Astrocyte (in vitro differentiated cells and primary cell): ENCODE measurements at regions not wholly inside any gene's neighbourhood (a gene's known extent, or its start where the extent isn't known, plus 50 kb on each side); places are given as distances from the start of the nearest gene placed in this dataset.

Experiments used
- DNase-seq: peaks from one replicate; pipeline ENCODE4 v3.0.0-alpha.2; 2010; ENCODE audit warnings: low read depth
- FAIRE-seq: peaks from 2 replicates; lab custom pipeline; 2011; peaks lifted over from hg19 to GRCh38; lab: Jason Lieb, UNC
- H2AFZ ChIP-seq: 2 replicates; pipeline ENCODE4 v1.6.0; 2012; ENCODE audit warnings: low read depth, low read length, inconsistent platforms
- H3K27ac ChIP-seq: 2 replicates; pipeline ENCODE4 v1.5.1; 2011; ENCODE audit warnings: low read depth, low read length, inconsistent platforms
- H3K27me3 ChIP-seq: 2 replicates; pipeline ENCODE4 v1.6.0; 2011; ENCODE audit warnings: low read length, inconsistent platforms; ENCODE audit not compliant: insufficient read depth
- H3K36me3 ChIP-seq: 2 replicates; pipeline ENCODE4 v1.5.1; 2011; ENCODE audit warnings: low read length, inconsistent platforms; ENCODE audit not compliant: insufficient read depth
- H3K4me1 ChIP-seq: 2 replicates; pipeline ENCODE4 v1.5.1; 2011; ENCODE audit warnings: low read length, inconsistent platforms; ENCODE audit not compliant: insufficient read depth
- H3K4me2 ChIP-seq: 2 replicates; pipeline ENCODE4 v1.6.0; 2012; ENCODE audit warnings: low read length, inconsistent platforms
- H3K4me3 ChIP-seq: 2 replicates; pipeline ENCODE4 v1.5.1; 2011; ENCODE audit warnings: low read depth, mild to moderate bottlenecking, low read length, inconsistent platforms; ENCODE audit not compliant: insufficient read depth
- H3K79me2 ChIP-seq: 2 replicates; pipeline ENCODE4 v1.6.0; 2012; ENCODE audit warnings: mild to moderate bottlenecking, low read length, inconsistent platforms; ENCODE audit not compliant: insufficient read depth
- H3K9ac ChIP-seq: 2 replicates; pipeline ENCODE4 v1.6.0; 2012; ENCODE audit warnings: mild to moderate bottlenecking, low read length, inconsistent platforms
- H3K9me3 ChIP-seq: 2 replicates; pipeline ENCODE4 v1.5.1; 2012; ENCODE audit warnings: low read depth, mild to moderate bottlenecking, low read length, inconsistent platforms; ENCODE audit not compliant: insufficient read depth
- H4K20me1 ChIP-seq: 2 replicates; pipeline ENCODE4 v1.6.0; 2012; ENCODE audit warnings: low read length, inconsistent platforms; ENCODE audit not compliant: insufficient read depth
- H3K27ac Mint-ChIP-seq: one replicate; pipeline ENCODE4 v1.8.0; 2021; ENCODE audit warnings: mild to moderate bottlenecking, mixed read lengths; ENCODE audit not compliant: unreplicated experiment
- H3K27me3 Mint-ChIP-seq: one replicate; pipeline ENCODE4 v1.8.0; 2021; ENCODE audit warnings: low read depth, mixed read lengths; ENCODE audit not compliant: unreplicated experiment
- H3K36me3 Mint-ChIP-seq: one replicate; pipeline ENCODE4 v1.8.0; 2021; ENCODE audit warnings: low read depth, mixed read lengths; ENCODE audit not compliant: unreplicated experiment
- H3K4me1 Mint-ChIP-seq: one replicate; pipeline ENCODE4 v1.8.0; 2021; ENCODE audit warnings: low read depth, mixed read lengths; ENCODE audit not compliant: unreplicated experiment
- H3K4me3 Mint-ChIP-seq: one replicate; pipeline ENCODE4 v1.8.0; 2021; ENCODE audit warnings: mild to moderate bottlenecking, moderate library complexity, mixed read lengths; ENCODE audit not compliant: unreplicated experiment
- H3K9me3 Mint-ChIP-seq: one replicate; pipeline ENCODE4 v1.8.0; 2021; ENCODE audit warnings: mild to moderate bottlenecking, mixed read lengths; ENCODE audit not compliant: unreplicated experiment
- EZH2 ChIP-seq: IDR thresholded peaks from 2 replicates; pipeline ENCODE4 v1.6.1; 2012; ENCODE audit warnings: mild to moderate bottlenecking, low read length, inconsistent platforms; ENCODE audit not compliant: insufficient read depth
- TF ChIP-seq, protein P1 (sequence below): IDR thresholded peaks from 2 replicates; pipeline ENCODE4 v1.5.1; 2011; ENCODE audit warnings: low read depth, mild to moderate bottlenecking, inconsistent platforms, low read length, moderate library complexity; ENCODE audit not compliant: insufficient read depth

GRCh38 chr2:58369594-58369993 lies 128.5 kb upstream of the FANCL start:
- Histone ChIP-seq H3K27ac (no peak overlapping the region), H3K9ac (no peak overlapping the region), H3K36me3 (no peaks in the 10 kb centered on the region), H3K79me2 (no peaks in the 10 kb centered on the region), H3K4me2 (no peak overlapping the region), H3K9me3 (no peaks in the 10 kb centered on the region), H2AFZ (no peak overlapping the region), H3K4me3 (no peak overlapping the region), H4K20me1 (no peaks in the 10 kb centered on the region), H3K4me1 (no peaks in the 10 kb centered on the region), H3K27me3 (no peaks in the 10 kb centered on the region)
- no peaks in the 10 kb centered on the region for H3K36me3 Mint-ChIP-seq
- no peaks in the 10 kb centered on the region for H3K4me1 Mint-ChIP-seq
- no peak overlapping the region for H3K4me3 Mint-ChIP-seq
- no peak overlapping the region for H3K27ac Mint-ChIP-seq
- H3K27me3 Mint-ChIP-seq, result no peaks in the 10 kb centered on the region
- DNase-seq (no peak), FAIRE-seq (no peak)
- peaks cover 4% of the 10 kb centered on the region for H3K9me3 Mint-ChIP-seq
- TF ChIP-seq, protein P1, sequence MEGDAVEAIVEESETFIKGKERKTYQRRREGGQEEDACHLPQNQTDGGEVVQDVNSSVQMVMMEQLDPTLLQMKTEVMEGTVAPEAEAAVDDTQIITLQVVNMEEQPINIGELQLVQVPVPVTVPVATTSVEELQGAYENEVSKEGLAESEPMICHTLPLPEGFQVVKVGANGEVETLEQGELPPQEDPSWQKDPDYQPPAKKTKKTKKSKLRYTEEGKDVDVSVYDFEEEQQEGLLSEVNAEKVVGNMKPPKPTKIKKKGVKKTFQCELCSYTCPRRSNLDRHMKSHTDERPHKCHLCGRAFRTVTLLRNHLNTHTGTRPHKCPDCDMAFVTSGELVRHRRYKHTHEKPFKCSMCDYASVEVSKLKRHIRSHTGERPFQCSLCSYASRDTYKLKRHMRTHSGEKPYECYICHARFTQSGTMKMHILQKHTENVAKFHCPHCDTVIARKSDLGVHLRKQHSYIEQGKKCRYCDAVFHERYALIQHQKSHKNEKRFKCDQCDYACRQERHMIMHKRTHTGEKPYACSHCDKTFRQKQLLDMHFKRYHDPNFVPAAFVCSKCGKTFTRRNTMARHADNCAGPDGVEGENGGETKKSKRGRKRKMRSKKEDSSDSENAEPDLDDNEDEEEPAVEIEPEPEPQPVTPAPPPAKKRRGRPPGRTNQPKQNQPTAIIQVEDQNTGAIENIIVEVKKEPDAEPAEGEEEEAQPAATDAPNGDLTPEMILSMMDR, result no peak
- TF ChIP-seq EZH2, result no peak

DNA sequence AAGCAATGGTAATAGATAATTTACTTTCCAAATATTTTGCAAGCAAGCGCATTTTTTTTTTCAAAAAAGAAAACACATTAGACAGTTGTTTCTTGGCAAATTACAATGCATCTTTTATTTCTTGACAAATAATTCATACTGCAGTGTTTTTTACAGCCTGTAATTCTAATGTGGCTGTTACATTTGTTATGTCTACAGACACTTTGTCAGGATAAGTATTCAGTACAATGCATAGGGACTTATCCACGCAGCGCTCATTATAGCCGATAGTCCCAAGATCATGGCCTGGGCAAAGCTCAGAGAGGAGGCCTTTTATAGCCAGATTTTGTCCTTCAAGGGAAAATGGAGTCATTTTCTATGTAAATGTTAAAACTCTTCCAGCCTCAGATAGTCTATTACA lies 123.0 kb upstream of the FANCL start:
- Histone ChIP-seq H3K4me1 (no peaks in the 10 kb centered on the region), H3K27me3 (no peaks in the 10 kb centered on the region), H3K4me3 (no peak overlapping the region), H3K4me2 (no peak overlapping the region), H3K9me3 (no peaks in the 10 kb centered on the region), H3K36me3 (no peaks in the 10 kb centered on the region), H3K79me2 (no peaks in the 10 kb centered on the region), H2AFZ (no peak overlapping the region), H3K27ac (no peak overlapping the region), H4K20me1 (no peaks in the 10 kb centered on the region), H3K9ac (no peak overlapping the region)
- Mint-ChIP-seq H3K4me3 (no peak overlapping the region), H3K9me3 (peaks cover under 1% of the 10 kb centered on the region), H3K27me3 (peaks cover 2% of the 10 kb centered on the region), H3K36me3 (no peaks in the 10 kb centered on the region), H3K4me1 (no peaks in the 10 kb centered on the region), H3K27ac (no peak overlapping the region)
- DNase-seq (no peak), FAIRE-seq (no peak)
- TF ChIP-seq EZH2, result no peak

- Histone ChIP-seq H3K4me2 (no peak overlapping the region), H3K9me3 (no peaks in the 10 kb centered on the region), H3K4me3 (no peak overlapping the region), H3K27ac (no peak overlapping the region), H2AFZ (no peak overlapping the region), H3K4me1 (no peaks in the 10 kb centered on the region), H3K27me3 (no peaks in the 10 kb centered on the region), H3K9ac (no peak overlapping the region), H3K36me3 (no peaks in the 10 kb centered on the region), H3K79me2 (no peaks in the 10 kb centered on the region), H4K20me1 (no peaks in the 10 kb centered on the region)
- Mint-ChIP-seq H3K4me3 (no peak overlapping the region), H3K27ac (no peak overlapping the region), H3K27me3 (peaks cover 2% of the 10 kb centered on the region), H3K9me3 (no peaks in the 10 kb centered on the region), H3K36me3 (no peaks in the 10 kb centered on the region), H3K4me1 (no peaks in the 10 kb centered on the region)
- no peak for FAIRE-seq
- TF ChIP-seq EZH2, result no peak
- TF ChIP-seq, protein P1, result no peak
- no peak for DNase-seq
Measured at GRCh38 chr2:58358026-58358425, 116.9 kb upstream of the FANCL start.
